Subcutaneous abdominal adipose tissue (tissue), 5 donors: ENCODE measurements at regions not wholly inside any gene's neighbourhood (a gene's known extent, or its start where the extent isn't known, plus 50 kb on each side); places are given as distances from the start of the nearest gene placed in this dataset.
"Not testable (repeated sequence)": the region's sequence is repeated elsewhere in the genome, so short reads cannot be mapped to it uniquely, and the experiment has no call there.

ENCODE experiments used
- H3K27ac ChIP-seq: one replicate; pipeline ENCODE4 v1.7.0; 2013; ENCODE audit warnings: low read depth, mild to moderate bottlenecking, inconsistent platforms, low read length, moderate library complexity
- H3K27me3 ChIP-seq, 5 donors: one replicate each; pipeline ENCODE4 v1.7.0; 2013; ENCODE audit warnings: low read length in 5 of 5, inconsistent platforms in 1 of 5; ENCODE audit not compliant: control insufficient read depth in 5 of 5, insufficient read depth in 4 of 5
- H3K36me3 ChIP-seq, 5 donors: one replicate each; pipeline ENCODE4 v1.7.0; 2013; ENCODE audit warnings: low read length in 5 of 5; ENCODE audit not compliant: control insufficient read depth in 5 of 5, insufficient read depth in 5 of 5
- H3K4me1 ChIP-seq, 5 donors: one replicate each; pipeline ENCODE4 v1.7.0; 2013; ENCODE audit warnings: low read length in 5 of 5, mild to moderate bottlenecking in 3 of 5, moderate library complexity in 1 of 5; ENCODE audit not compliant: control insufficient read depth in 5 of 5, insufficient read depth in 5 of 5
- H3K4me3 ChIP-seq, 5 donors: one replicate each; pipeline ENCODE4 v1.7.0; 2013; ENCODE audit warnings: low read length in 5 of 5, low read depth in 1 of 5
- H3K9ac ChIP-seq, 5 donors: one replicate each; pipeline ENCODE4 v1.7.0; 2013; ENCODE audit warnings: low read length in 5 of 5, mild to moderate bottlenecking in 4 of 5, moderate library complexity in 3 of 5
- H3K9me3 ChIP-seq, 5 donors: one replicate each; pipeline ENCODE4 v1.7.0; 2013; ENCODE audit warnings: low read length in 5 of 5; ENCODE audit not compliant: control insufficient read depth in 5 of 5
- donor health status: healthy.
- donor health status: healthy.
- donor health status: healthy.
- donor health status: healthy.
- donor health status: healthy.

- no peak overlapping the region for H3K27ac ChIP-seq
- H3K9me3 ChIP-seq: peaks cover 0 to 9% (median 6%) of the 10 kb centered on the region in 5 donors
- no peaks in the 10 kb centered on the region for H3K36me3 ChIP-seq
- H3K4me3 ChIP-seq: no peak overlapping the region
- H3K27me3 ChIP-seq: peaks cover 0 to 2% (median 0%) of the 10 kb centered on the region in 5 donors
- H3K4me1 ChIP-seq: no peaks in the 10 kb centered on the region
- H3K9ac ChIP-seq: no peak overlapping the region
These were observed 156.1 kb downstream of the IGLL1 start for GRCh38 chr22:23424031-23424430.

GRCh38 chr22:23422281-23422680 is 157.8 kb downstream of the IGLL1 start:
- H3K4me3 ChIP-seq, H3K9me3 ChIP-seq, H3K27ac ChIP-seq, H3K27me3 ChIP-seq, H3K4me1 ChIP-seq, H3K9ac ChIP-seq, H3K36me3 ChIP-seq: not testable (repeated sequence)

- H3K9ac ChIP-seq, H3K4me1 ChIP-seq, H3K4me3 ChIP-seq, H3K27me3 ChIP-seq, H3K27ac ChIP-seq, H3K36me3 ChIP-seq, H3K9me3 ChIP-seq: not testable (repeated sequence)
These were observed 158.8 kb downstream of the IGLL1 start for GRCh38 chr22:23421300-23421699.

GRCh38 chr22:23419931-23420330 is 160.2 kb downstream of the IGLL1 start:
- no peak overlapping the region for H3K4me3 ChIP-seq
- no peaks in the 10 kb centered on the region for H3K9me3 ChIP-seq
- H3K27ac ChIP-seq: no peak overlapping the region

GRCh38 chr22:23419171-23419570 is 160.9 kb downstream of the IGLL1 start:
- Histone ChIP-seq H3K27me3 (peaks cover 0 to 10% (median 3%) of the 10 kb centered on the region in 5 donors), H3K9ac (no peak overlapping the region), H3K27ac (no peak overlapping the region), H3K9me3 (no peaks in the 10 kb centered on the region), H3K36me3 (no peaks in the 10 kb centered on the region), H3K4me3 (no peak overlapping the region), H3K4me1 (peaks cover 0 to 12% (median 3%) of the 10 kb centered on the region in 5 donors)

More at GRCh38 chr22:23419931-23420330, 160.2 kb downstream of the IGLL1 start:
- Histone ChIP-seq H3K27me3 (peaks cover 0 to 10% (median 3%) of the 10 kb centered on the region in 5 donors), H3K9ac (no peak overlapping the region), H3K36me3 (no peaks in the 10 kb centered on the region), H3K4me1 (peaks cover 0 to 12% (median 3%) of the 10 kb centered on the region in 5 donors)

- H3K9me3 ChIP-seq: no peaks in the 10 kb centered on the region
- H3K4me3 ChIP-seq: no peak overlapping the region
- no peak overlapping the region for H3K27ac ChIP-seq
- H3K27me3 ChIP-seq: peaks cover 0 to 10% (median 3%) of the 10 kb centered on the region in 5 donors
- peaks cover 0 to 12% (median 3%) of the 10 kb centered on the region in 5 donors for H3K4me1 ChIP-seq
- H3K36me3 ChIP-seq: no peaks in the 10 kb centered on the region
- no peak overlapping the region for H3K9ac ChIP-seq
These were observed 161.8 kb downstream of the IGLL1 start for GRCh38 chr22:23418159-23418788.

GRCh38 chr22:23417327-23417726 is 162.8 kb downstream of the IGLL1 start:
- not testable (repeated sequence) for H3K36me3 ChIP-seq, H3K27ac ChIP-seq, H3K9ac ChIP-seq, H3K4me3 ChIP-seq, H3K27me3 ChIP-seq, H3K9me3 ChIP-seq
- peaks cover 0 to 12% (median 3%) of the 10 kb centered on the region in 5 donors for H3K4me1 ChIP-seq

GRCh38 chr22:23416169-23416690 is 163.9 kb downstream of the IGLL1 start:
- peaks cover 0 to 12% (median 3%) of the 10 kb centered on the region in 5 donors for H3K4me1 ChIP-seq
- H3K9ac ChIP-seq, H3K27ac ChIP-seq, H3K4me3 ChIP-seq, H3K9me3 ChIP-seq, H3K36me3 ChIP-seq, H3K27me3 ChIP-seq: not testable (repeated sequence)

GRCh38 chr22:23415490-23415851 is 164.6 kb downstream of the IGLL1 start:
- Histone ChIP-seq H3K27ac (no peak overlapping the region), H3K9ac (no peak overlapping the region), H3K36me3 (no peaks in the 10 kb centered on the region), H3K9me3 (no peaks in the 10 kb centered on the region), H3K4me3 (no peak overlapping the region), H3K4me1 (peaks cover 0 to 12% (median 3%) of the 10 kb centered on the region in 5 donors), H3K27me3 (peaks cover 0 to 10% (median 3%) of the 10 kb centered on the region in 5 donors)

GRCh38 chr22:23414727-23415489 is 165.2 kb downstream of the IGLL1 start:
- Histone ChIP-seq H3K27ac (no peak overlapping the region), H3K9me3 (no peaks in the 10 kb centered on the region), H3K4me1 (peaks cover 0 to 12% (median 3%) of the 10 kb centered on the region in 5 donors), H3K4me3 (no peak overlapping the region), H3K36me3 (no peaks in the 10 kb centered on the region), H3K9ac (no peak overlapping the region), H3K27me3 (peaks cover 0 to 8% (median 3%) of the 10 kb centered on the region in 5 donors)
